WERI-Rb-1 (cell line): ENCODE measurements at regions not wholly inside any gene's neighbourhood (a gene's known extent, or its start where the extent isn't known, plus 50 kb on each side); places are given as distances from the start of the nearest gene placed in this dataset.

ENCODE experiments used
- DNase-seq: peaks from one replicate; pipeline ENCODE4 v3.0.0-alpha.2; 2020
- H3K27ac ChIP-seq: fragments of 250-450 bp; sonication (Bioruptor Pico); 2 replicates; pipeline ENCODE4 v1.5.1; 2020; ENCODE audit warnings: mild to moderate bottlenecking, moderate library complexity
- H3K27me3 ChIP-seq: fragments of 250-450 bp; sonication (Bioruptor Pico); 2 replicates; pipeline ENCODE4 v1.5.1; 2021; ENCODE audit warnings: mild to moderate bottlenecking, low read depth, moderate library complexity; ENCODE audit not compliant: insufficient read depth, severe bottlenecking
- H3K36me3 ChIP-seq: fragments of 250-450 bp; sonication (Bioruptor Pico); 2 replicates; pipeline ENCODE4 v1.5.1; 2020; ENCODE audit warnings: mild to moderate bottlenecking, moderate library complexity
- H3K4me3 ChIP-seq: 2 replicates; pipeline ENCODE4 v1.5.1; 2011; ENCODE audit warnings: low read depth, mild to moderate bottlenecking, control low read depth, low read length
- H3K9me3 ChIP-seq: fragments of 250-450 bp; sonication (Bioruptor Pico); 2 replicates; pipeline ENCODE4 v1.5.1; 2021; ENCODE audit warnings: mild to moderate bottlenecking, moderate library complexity; ENCODE audit not compliant: severe bottlenecking
- CTCF ChIP-seq: IDR thresholded peaks from 2 replicates; pipeline ENCODE4 v1.5.1; 2011; ENCODE audit warnings: low read depth, mild to moderate bottlenecking, control low read depth, inconsistent platforms, low read length

- H3K27ac ChIP-seq: no peak overlapping the region
- TF ChIP-seq CTCF: no peak
- DNase-seq: no peak
- H3K36me3 ChIP-seq: no peaks in the 10 kb centered on the region
- no peaks in the 10 kb centered on the region for H3K9me3 ChIP-seq
- H3K4me3 ChIP-seq: no peak overlapping the region
- H3K27me3 ChIP-seq: no peaks in the 10 kb centered on the region
Observed at GRCh38 chr6:105603788-105604586, 201.1 kb upstream of the PREP start.

GRCh38 chr6:105601541-105602236, 198.8 kb upstream of the PREP start:
- no peak for TF ChIP-seq CTCF
- H3K4me3 ChIP-seq: no peak overlapping the region
- no peak overlapping the region for H3K27ac ChIP-seq
- no peak for DNase-seq
- no peaks in the 10 kb centered on the region for H3K36me3 ChIP-seq
- H3K9me3 ChIP-seq: no peaks in the 10 kb centered on the region
- no peaks in the 10 kb centered on the region for H3K27me3 ChIP-seq

- no peaks in the 10 kb centered on the region for H3K36me3 ChIP-seq
- no peak for TF ChIP-seq CTCF
- no peaks in the 10 kb centered on the region for H3K9me3 ChIP-seq
- no peak overlapping the region for H3K27ac ChIP-seq
- DNase-seq: no peak
- no peak overlapping the region for H3K4me3 ChIP-seq
- no peaks in the 10 kb centered on the region for H3K27me3 ChIP-seq
Observed at GRCh38 chr6:105600336-105601260, 197.7 kb upstream of the PREP start.

GRCh38 chr6:105598264-105598663, 195.4 kb upstream of the PREP start:
- Histone ChIP-seq H3K27me3 (no peaks in the 10 kb centered on the region), H3K9me3 (no peaks in the 10 kb centered on the region), H3K27ac (no peak overlapping the region), H3K4me3 (no peak overlapping the region), H3K36me3 (no peaks in the 10 kb centered on the region)
- DNase-seq: no peak
- TF ChIP-seq CTCF: no peak

GRCh38 chr6:105596284-105596755, 193.4 kb upstream of the PREP start:
- Histone ChIP-seq H3K9me3 (no peaks in the 10 kb centered on the region), H3K36me3 (no peaks in the 10 kb centered on the region), H3K27ac (no peak overlapping the region), H3K27me3 (no peaks in the 10 kb centered on the region), H3K4me3 (no peak overlapping the region)
- TF ChIP-seq CTCF: no peak
- DNase-seq: no peak
